ENCODE measurements at regions not wholly inside any gene's neighbourhood (a gene's known extent, or its start where the extent isn't known, plus 50 kb on each side); places are given as distances from the start of the nearest gene placed in this dataset.
A peak's percentile ranks its signal among the peaks of the same experiment; 100 is the strongest.
"Not testable (repeated sequence)": the region's sequence is repeated elsewhere in the genome, so short reads cannot be mapped to it uniquely, and the experiment has no call there.

GRCh38 chr15:87648278-87648677, 608.3 kb downstream of the NTRK3 start:
- H3K4me3 ChIP-seq (ENCODE audit: low read depth, low read length): no peak overlapping the region
- DNase-seq (ENCODE audit: low read depth): no peak

GRCh38 chr15:87645723-87646122, 610.8 kb downstream of the NTRK3 start:
- DNase-seq (ENCODE audit: low read depth): no peak
- no peak overlapping the region for H3K4me3 ChIP-seq (ENCODE audit: low read depth, low read length)

GRCh38 chr15:87642997-87643396, 613.5 kb downstream of the NTRK3 start:
- not testable (repeated sequence) for DNase-seq (ENCODE audit: low read depth); H3K4me3 ChIP-seq (ENCODE audit: low read depth, low read length)

GRCh38 chr15:87639305-87640011, 617.1 kb downstream of the NTRK3 start:
- H3K4me3 ChIP-seq (ENCODE audit: low read depth, low read length): no peak overlapping the region
- no peak for DNase-seq (ENCODE audit: low read depth)

GRCh38 chr15:87638554-87639083, 617.9 kb downstream of the NTRK3 start:
- H3K4me3 ChIP-seq (ENCODE audit: low read depth, low read length): no peak overlapping the region
- no peak for DNase-seq (ENCODE audit: low read depth)

- no peak overlapping the region for H3K4me3 ChIP-seq (ENCODE audit: low read depth, low read length)
- DNase-seq (ENCODE audit: low read depth): no peak
Observed at GRCh38 chr15:87634361-87634760, 622.2 kb downstream of the NTRK3 start.

GRCh38 chr15:87633525-87633924, 623.0 kb downstream of the NTRK3 start:
- DNase-seq (ENCODE audit: low read depth): no peak
- H3K4me3 ChIP-seq (ENCODE audit: low read depth, low read length): no peak overlapping the region

GRCh38 chr15:87632364-87632763, 624.2 kb downstream of the NTRK3 start:
- no peak overlapping the region for H3K4me3 ChIP-seq (ENCODE audit: low read depth, low read length)
- no peak for DNase-seq (ENCODE audit: low read depth)

GRCh38 chr15:87631775-87632174, 624.8 kb downstream of the NTRK3 start:
- H3K4me3 ChIP-seq (ENCODE audit: low read depth, low read length): no peak overlapping the region
- DNase-seq (ENCODE audit: low read depth): no peak

GRCh38 chr15:87631093-87631492, 625.4 kb downstream of the NTRK3 start:
- DNase-seq (ENCODE audit: low read depth): no peak
- no peak overlapping the region for H3K4me3 ChIP-seq (ENCODE audit: low read depth, low read length)

GRCh38 chr15:87628311-87628710, 628.2 kb downstream of the NTRK3 start:
- DNase-seq (ENCODE audit: low read depth): no peak
- H3K4me3 ChIP-seq (ENCODE audit: low read depth, low read length): no peak overlapping the region

GRCh38 chr15:87626860-87627259, 629.7 kb downstream of the NTRK3 start:
- no peak for DNase-seq (ENCODE audit: low read depth)
- H3K4me3 ChIP-seq (ENCODE audit: low read depth, low read length): no peak overlapping the region

- H3K4me3 ChIP-seq (ENCODE audit: low read depth, low read length): no peak overlapping the region
- no peak for DNase-seq (ENCODE audit: low read depth)
Observed at GRCh38 chr15:87623832-87624231, 632.7 kb downstream of the NTRK3 start.

- no peak overlapping the region for H3K4me3 ChIP-seq (ENCODE audit: low read depth, low read length)
- DNase-seq (ENCODE audit: low read depth): no peak
Observed at GRCh38 chr15:87620393-87620792, 636.1 kb downstream of the NTRK3 start.

- DNase-seq (ENCODE audit: low read depth): no peak
Observed at GRCh38 chr15:87619161-87619960, 637.2 kb downstream of the NTRK3 start.

GRCh38 chr15:87618203-87618725, 638.3 kb downstream of the NTRK3 start:
- no peak for DNase-seq (ENCODE audit: low read depth)
- no peak overlapping the region for H3K4me3 ChIP-seq (ENCODE audit: low read depth, low read length)

More at GRCh38 chr15:87619161-87619960, 637.2 kb downstream of the NTRK3 start:
- H3K4me3 ChIP-seq (ENCODE audit: low read depth, low read length): no peak overlapping the region

GRCh38 chr15:87614704-87615103, 641.8 kb downstream of the NTRK3 start:
- H3K4me3 ChIP-seq (ENCODE audit: low read depth, low read length): no peak overlapping the region
- DNase-seq (ENCODE audit: low read depth): no peak

GRCh38 chr15:87610366-87610765, 646.2 kb downstream of the NTRK3 start:
- H3K4me3 ChIP-seq (ENCODE audit: low read depth, low read length): no peak overlapping the region
- DNase-seq (ENCODE audit: low read depth): no peak

GRCh38 chr15:87609894-87610293, 646.6 kb downstream of the NTRK3 start:
- no peak overlapping the region for H3K4me3 ChIP-seq (ENCODE audit: low read depth, low read length)
- no peak for DNase-seq (ENCODE audit: low read depth)

- H3K4me3 ChIP-seq (ENCODE audit: low read depth, low read length): no peak overlapping the region
- DNase-seq (ENCODE audit: low read depth): peak; percentile 15
Observed at GRCh38 chr15:87609474-87609873, 647.1 kb downstream of the NTRK3 start.
